Right lung (tissue), 2 donors: ENCODE measurements at regions not wholly inside any gene's neighbourhood (a gene's known extent, or its start where the extent isn't known, plus 50 kb on each side); places are given as distances from the start of the nearest gene placed in this dataset.
A peak's percentile ranks its signal among the peaks of the same experiment; 100 is the strongest.
"Not testable (repeated sequence)": the region's sequence is repeated elsewhere in the genome, so short reads cannot be mapped to it uniquely, and the experiment has no call there.

Experiments
- DNase-seq, 2 donors: peaks; one replicate each; pipeline ENCODE4 v3.0.0-alpha.2; 2013

DNA sequence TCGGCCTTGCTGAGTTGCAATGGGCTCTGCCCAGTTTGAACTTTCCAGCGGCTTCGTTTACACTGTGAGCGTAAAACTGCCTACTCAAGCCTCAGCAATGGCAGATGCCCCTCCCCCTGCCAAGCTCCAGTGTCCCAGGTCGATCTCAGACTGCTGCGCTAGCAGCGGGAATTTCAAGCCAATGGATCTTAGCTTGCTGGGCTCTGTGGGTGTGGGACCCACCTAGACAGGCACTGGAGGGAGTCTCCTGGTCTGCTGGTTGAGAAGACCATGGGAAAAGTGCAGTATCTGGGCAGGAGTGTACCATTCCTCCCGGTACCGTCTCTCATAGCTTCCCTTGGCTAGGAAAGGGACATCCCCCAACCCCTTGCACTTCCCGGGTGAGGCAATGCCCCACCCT lies 88.2 kb downstream of the KLHL28 start:
- DNase-seq = no peak

DNA sequence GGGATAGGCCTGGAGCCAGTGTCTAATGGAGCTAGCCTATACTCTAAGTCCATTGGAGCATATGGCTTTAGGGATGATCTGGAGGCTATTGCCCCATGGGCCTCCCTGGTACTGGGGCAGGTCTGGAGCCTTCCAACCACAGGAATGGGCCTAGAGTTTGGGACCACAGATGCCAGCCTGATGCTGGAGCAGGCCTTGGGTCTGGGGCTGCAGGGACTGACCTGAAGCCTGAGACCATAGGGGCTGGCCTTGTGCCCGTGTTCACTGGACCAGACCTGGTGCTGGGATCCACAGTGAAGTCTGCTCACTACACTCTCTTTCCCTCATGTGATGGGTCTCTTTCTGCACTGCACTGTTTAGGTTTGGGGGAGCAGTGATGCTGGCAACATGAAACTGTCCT lies 95.0 kb downstream of the KLHL28 start:
- DNase-seq = no peak

DNA sequence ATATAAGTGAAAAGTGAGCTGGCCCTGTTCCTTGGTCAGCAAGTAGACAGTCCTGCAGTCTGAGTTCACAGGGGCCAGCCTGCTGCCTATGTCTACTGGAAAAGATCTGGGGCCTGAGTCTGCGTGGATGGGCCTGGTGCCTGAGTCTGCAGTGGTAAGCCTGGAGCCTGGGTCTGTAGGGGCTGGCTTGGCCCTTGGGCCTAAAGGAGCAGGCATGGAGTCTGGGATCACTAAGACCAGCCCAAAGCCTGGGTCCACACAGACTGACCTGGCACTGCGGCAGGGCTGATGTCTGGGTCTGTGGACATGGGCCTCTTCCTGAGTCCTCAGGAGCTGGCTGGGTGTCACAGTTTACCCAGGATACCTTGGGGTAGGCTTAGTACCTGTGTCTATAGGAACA lies 95.4 kb downstream of the KLHL28 start:
- DNase-seq = no peak

DNA sequence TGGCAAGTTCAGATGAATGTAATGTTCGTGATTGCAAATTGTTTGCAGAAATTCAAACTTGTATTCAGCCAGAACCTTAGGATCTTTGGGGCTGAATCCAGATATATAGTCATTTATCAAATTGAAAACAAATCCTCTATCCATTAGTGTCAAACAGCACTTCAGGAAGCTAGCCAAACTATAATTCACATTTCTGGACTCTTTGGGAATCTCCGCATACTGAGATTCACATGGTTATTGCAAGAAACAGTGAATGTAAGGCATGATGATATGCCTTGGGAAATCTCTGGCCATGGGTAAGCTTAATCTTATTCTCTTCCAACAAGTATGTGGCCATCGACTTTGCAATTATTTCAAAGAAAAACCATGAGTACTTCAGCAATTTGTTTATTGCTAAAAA lies 98.5 kb downstream of the KLHL28 start:
- no peak for DNase-seq

DNA sequence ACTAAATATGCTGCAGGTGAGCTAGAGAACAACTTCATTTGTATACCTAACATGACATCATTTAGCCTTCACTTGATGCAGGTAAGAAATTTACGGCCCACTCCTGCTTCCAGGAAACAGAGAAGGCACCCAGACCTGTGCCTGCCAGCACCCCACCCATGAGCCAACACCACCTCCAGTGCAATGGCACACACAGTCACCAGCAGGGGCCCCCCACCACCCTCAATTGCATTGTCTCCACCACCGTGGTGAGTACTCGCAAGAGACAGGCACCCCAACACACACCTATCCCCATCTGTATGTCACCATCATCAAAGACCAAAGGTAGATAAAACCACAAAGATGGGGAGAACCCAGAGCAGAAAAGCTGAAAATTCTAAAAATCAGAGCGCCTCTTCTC lies 107.6 kb downstream of the KLHL28 start:
- no peak for DNase-seq

DNA sequence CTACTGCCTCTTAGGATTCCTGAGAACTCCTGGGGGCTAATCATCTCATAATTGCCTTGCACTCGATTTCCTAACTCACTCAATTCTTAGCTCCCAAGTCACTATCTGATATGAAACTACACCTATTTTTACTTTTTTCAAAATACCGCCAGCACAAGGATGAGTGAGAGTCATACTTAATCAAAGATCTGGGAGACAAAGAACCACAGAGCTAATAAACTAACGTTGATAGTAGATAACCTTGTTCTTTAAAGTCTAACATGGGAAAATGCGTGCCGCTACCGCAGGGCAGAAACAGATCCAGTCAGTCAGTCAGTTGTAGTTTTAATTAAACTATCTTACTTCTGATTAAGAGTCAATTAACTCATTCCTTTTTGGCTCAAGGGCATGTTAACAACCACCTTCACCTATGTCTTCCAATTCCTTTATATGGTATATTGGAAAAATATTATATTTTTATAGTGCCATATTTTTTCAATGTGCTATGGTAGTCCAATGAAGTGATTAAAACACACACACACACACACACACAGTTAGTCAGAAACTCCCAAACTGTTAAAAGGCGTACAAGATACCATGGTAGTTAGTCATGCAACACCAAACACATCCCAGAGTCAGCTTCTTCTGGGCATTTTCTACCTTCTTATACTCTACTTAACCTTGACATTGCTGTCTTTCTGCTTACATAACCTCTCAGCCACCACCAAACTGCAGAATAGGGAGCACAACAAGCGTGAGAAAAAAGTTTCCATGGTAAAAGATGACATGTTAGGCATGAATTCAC lies 114.0 kb downstream of the KLHL28 start:
- DNase-seq = no peak

DNA sequence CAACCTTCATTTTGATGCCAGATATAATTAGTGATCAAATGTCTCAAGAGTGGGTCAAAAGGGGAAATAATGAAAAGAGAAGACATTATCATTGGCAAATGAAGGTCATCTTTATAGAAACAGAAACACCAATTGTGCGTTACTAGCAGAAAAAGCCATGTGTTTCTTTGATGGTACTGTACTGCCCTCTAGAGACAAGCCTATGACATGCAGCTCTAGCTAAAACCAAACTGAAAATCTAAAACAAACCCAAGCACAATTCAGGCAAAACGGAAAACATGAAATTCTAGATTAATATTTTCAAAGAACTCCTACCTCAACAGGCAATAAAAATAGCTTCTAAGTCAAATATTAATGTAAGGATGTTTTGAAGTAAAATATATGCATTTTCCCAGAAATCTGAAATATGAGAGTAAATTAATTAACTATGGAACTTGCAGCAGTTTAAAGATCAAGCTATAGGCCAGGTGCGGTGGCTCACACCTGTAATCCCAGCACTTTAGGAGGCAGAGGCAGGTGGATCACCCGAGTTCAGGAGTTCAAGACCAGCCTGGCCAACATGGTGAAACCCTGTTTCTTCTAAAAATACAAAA lies 115.4 kb downstream of the KLHL28 start:
- peak; percentile 26 to 46 for DNase-seq

DNA sequence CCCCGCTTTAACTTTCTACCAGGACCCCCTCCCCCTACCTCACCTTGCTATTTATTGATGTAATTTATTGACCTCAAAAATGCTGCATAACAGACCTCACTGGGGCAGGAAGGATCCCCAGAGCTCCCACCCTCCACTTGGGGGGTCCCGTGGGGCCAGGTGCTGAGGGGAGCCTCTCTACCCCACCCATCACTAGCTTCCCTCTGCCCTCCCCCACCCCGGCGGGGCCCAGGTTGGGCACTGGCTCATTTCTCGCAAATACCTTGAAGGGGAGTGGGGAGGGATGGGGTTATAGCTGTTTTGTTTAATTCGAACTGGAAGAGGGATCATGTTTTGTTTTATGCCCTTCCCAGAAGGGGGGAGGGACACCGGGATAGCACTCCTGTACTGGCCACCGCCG lies 125.8 kb downstream of the KLHL28 start:
- DNase-seq = not testable (repeated sequence)

DNA sequence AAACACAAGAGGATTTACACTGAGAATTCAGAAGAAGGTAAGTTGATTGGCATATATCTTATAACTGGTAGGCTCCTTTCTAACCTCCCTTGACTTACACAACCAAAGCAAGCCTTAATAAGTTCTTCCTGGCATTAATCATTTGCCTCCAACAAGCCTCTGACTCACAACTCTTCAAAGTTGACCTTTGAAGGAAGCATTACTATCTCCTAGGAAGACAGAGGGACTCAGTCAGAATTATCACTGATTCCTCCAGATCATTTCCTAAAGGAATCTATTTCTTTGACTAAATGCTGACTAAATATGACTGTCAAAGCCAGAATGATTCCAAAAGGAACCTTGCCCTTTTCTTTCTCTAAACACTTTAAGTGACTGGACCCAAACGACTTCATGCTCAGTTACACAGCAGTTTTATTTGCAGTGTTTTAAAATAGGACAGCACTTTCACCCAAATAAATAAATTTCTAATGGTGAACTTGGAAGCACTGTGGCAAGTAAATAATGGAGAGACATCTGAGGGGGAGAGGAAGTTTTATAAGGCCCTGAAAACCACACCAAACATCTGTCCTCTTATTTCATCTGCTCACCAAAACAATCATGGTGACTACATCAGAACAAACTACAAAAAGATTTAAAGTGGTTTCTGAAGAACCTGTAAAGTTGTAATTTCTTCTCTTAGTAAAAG lies 128.2 kb downstream of the KLHL28 start:
- no peak for DNase-seq

DNA sequence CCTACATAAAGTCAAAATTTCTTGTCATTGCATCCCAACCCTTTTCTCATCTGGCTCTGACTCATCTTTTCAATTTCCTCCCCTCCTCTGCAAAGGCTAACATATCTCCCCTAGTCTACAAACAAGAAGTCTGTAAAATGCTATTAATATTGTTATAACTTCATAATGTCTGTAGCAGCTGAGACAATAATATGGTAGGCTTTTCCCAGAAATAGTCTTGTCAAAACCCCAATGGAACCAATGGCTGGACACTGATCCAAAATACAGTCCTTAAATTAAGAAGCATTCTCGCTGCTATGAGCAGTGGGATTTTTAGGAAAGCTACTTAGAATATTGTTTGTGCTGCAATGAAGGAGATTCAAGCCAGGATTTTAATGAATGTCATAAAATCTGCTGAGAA lies 131.4 kb downstream of the KLHL28 start:
- DNase-seq = no peak

DNA sequence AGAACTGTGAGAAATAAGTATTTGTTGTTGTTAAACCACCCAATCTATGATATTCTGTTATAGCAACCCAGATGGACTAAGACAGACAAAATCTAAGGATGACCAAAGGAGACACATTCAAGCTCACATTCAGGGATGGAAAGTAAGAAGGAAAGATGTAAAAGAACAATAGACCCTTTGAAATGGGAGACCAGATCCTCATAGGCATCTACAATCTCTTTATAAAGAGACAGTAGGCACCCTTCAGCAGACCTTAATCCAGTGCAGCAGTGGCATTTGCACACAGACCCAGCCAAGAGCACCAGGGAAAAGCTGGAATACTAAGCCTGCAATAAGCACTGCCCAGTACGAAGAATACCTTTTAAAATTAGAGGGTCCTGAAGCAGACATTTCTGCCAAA lies 132.7 kb downstream of the KLHL28 start:
- no peak for DNase-seq

DNA sequence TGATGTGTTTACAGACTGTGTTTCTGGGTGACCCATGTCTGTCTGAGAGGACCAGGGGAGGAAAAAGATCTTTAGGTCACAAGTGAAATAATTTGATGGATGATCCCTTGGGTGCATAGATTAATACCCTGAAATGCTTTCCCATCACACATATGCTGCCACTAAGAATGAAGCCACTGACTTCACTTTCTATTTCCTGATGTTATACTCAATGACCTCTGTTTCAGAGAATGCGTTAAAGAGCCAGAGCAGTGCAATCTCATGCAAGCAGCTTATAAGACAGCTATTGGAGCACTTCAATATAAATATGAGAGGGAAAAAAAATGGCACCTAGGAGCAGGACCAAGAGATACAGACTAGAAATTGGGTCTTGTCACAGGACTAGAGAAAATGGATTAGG lies 133.7 kb downstream of the KLHL28 start:
- DNase-seq = no peak

DNA sequence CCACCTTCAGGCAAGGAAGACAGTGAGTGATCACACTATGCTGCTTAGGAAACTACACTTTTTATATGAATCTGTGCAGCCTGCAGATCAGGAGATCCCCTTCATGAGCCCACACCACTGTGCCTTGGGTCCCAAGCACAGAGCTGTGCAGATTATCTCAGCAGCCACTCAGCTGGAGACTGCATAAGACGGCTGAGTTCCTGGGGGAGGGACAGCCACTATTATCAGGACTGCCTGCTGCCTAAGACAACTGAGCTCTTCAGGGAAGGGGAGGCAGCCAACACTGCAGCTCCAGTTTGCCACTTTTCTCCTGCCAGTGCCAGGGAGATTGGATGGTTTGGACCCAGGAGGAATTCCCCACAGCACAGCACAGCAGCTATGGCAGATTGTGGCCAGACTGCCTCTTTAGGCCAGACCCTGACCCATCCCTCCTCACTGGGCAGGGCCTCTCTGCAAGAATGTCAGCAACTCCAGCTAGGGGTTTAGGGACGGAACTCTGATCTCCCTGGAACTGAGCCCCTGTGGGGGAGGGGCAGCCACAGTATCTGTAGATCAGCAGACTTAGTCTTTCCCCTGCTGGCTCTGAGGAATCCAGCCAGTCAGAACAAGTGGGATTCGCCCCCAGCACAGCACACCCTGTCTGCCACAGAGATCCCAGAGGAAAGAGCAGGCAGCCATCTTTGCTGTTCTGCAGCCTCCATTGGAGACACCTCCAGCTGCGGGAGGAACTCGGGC lies 141.3 kb downstream of the KLHL28 start:
- no peak for DNase-seq

DNA sequence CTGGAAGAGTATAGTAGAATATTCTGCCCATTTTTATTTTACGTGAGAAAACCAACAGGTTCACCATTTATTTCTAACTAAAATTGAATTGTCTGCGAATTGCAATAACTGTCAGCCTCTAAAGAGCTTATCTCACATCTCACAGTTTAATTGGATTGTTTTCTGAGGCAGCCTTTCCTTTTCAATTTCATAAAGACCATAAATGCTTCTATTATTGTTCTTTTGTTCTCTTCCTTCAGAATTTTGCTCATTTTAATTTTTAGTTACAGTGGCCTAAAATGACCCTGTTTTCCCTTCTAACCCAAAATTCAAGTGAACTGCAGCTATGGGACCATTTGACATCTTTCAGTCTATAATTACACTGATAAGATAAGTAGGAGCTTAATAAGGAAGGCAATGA lies 147.6 kb downstream of the KLHL28 start:
- no peak for DNase-seq

DNA sequence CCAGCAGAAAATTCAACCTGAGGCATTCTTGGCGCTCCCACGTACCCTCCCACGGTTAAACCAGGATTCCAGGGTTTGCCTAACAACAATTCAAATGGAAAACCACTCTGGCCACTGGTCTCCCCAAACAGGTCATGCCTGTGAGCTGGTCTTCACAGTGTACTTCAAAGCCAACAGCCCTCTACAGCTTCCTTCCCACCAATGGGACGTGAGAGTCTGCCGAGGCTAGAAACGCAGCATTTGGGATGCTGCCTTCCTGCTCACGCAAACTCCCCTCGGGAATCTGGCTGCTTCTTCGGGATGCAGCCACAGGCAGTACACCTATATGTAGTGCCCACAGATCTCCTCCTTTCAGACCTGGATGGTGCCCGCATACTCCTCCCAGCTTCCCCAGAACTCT lies 149.1 kb downstream of the KLHL28 start:
- no peak for DNase-seq

DNA sequence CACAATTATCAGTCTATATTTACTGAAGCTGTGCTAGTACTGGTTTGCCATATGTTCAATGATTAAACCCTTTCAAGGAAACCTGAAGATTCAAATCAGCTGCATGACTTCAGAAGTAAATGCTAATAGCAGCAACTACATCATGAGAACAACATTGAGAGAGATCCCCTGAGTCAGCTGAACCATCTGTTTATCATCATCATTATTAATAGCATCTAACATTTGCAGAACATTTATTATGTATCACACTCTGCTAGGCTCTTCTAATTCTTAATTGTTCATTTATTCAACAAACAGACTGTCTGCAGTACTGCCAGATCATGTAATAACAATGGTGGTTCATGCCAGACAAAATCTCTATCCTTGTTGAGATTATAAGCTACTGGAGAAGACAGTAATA lies 157.4 kb downstream of the KLHL28 start:
- no peak for DNase-seq

DNA sequence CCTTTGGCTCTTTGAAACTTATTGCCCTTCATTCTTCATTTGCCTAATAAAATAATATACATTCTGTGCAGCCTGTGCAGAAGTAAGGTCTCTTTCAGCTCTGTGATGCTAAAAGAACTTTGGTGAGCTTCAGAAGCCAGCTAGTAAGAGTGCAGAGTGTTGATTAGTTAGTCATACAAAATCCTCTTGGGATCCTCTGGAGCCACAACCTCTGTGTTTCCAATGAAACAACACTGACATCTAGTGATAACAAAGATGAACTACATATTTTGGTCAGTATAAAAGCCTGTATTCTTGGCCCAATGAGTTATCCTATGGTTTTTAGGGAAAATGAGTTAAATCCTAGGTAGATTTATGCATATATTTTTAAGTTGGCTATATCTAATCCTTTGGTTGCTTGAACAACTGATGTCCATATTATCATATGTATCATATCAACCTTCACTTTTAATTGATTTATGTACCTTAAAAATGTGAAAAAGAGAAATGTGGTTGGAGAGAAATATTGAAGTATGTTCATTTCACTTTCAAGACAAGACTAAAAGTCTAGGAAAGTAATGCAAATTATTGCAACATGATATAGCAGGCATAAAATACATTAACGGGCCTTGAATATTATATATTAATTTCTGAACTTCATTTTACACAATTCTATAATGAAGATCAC lies 158.4 kb downstream of the KLHL28 start:
- peak; percentile 38 to 47 for DNase-seq

DNA sequence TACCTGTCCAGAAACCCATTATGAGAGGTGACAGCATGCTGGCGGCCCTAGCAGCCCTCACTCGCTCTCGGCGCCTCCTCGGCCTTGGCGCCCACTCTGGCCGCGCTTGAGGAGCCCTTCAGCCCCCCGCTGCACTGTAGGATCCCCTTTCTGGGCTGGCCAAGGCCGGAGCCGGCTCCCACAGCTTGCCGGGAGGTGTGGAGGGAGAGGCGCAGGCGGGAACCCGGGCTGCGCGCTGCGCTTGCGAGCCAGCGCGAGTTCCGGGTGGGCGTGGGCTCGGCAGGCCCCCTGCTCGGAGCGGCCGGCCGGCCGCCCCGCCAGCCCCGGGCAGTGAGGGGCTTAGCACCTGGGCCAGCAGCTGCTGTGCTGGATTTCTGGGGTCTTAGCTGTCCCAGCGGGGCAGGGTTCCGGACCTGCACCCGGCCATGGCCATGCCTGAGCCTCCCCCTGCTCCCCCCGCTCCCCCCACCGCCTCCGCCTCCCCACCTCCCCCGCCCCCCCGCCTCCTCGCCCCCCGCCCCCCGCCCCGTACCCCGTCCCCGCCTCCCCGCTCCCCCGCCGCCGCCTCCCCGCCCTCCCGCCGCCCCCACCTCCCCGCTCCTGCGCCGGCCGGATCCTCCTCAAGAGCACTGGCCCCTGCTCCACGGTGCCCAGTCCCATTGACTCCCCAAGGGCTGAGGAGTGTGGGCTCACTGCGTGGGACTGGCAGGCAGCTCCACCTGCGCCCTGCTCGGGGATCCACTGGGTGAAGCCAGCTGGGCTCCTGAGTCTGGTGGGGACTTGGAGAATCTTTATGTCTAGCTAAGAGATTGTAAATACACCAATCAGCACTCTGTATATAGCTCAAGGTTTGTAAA lies 163.1 kb downstream of the KLHL28 start:
- peak in 1 of 2 donors; percentile 14 for DNase-seq

DNA sequence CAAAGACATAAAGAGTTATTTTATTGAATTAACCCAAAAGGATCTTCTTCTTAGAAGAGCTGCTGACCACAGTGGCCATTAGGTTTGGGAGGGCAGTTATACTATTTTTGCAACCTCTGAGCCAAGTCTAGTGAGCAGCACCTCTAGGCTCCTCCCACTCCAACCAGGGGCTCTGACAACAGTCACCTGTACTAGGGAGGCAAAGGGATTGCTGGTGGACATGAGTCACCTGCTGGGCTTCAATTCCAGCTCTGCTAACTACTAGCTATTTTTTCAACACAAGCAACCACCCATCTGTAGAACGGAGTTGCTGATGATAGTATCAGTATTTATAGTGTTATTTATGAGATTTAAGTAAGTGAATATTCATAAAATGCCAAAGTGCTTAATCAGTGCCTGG lies 166.0 kb downstream of the KLHL28 start:
- no peak for DNase-seq

DNA sequence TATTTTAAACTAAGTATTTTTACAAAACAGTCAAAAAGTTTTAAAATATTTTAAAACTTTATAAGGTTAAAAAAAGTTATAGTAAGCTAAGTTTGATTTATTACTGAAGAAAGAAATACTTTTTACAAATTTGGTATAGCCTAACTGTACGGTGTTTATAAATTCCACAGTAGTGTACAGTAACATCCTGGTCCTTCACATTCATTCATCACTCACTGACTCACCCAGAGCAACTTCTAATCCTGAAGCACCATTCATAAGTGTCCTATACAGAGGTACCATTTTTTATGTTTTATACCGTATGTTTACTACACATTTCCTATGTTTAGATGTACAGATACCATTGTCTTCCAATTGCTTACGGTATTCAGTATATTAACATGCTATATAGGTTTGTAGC lies 170.0 kb downstream of the KLHL28 start:
- DNase-seq = no peak

DNA sequence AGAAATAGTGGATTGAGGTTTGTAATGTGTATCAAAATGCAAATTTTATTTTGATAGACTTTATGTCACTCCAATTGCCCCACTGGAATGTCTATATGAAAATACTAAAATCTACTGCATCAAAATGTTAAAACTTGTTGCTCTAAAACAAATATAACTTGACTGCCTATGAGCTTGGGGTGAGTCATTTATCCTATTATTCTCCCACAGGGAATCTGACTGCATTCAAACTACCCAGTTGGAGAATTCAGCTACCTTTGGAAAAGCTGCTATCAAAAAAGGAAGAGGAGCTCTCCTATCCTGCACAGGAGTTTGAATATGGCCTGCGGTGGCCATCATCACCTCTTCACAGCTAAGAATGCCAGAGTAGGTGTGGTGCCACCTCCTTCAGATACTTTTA lies 173.1 kb downstream of the KLHL28 start:
- no peak for DNase-seq
